ENCODE measurements at regions not wholly inside any gene's neighbourhood (a gene's known extent, or its start where the extent isn't known, plus 50 kb on each side); places are given as distances from the start of the nearest gene placed in this dataset.

DNA sequence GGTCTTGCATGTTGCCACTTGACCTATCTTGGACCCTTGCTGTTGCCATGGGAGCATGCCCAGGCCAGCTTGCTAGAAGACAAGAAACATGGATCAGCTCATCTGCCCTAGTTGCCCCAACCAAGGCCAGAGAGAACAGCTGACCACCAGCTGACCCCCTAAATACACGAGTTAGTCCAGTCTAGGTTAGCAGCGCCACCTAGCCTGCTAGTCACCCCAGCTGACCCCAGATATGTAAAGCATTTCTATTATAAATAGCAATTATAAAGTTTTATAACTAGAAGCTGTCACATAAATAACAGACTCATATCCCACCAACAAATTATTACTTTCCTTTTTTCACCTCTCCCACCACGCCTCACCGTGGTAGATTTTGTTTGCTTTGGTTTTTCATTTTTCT lies 387.8 kb downstream of the RASEF start:
- H3K9me3 ChIP-seq: no peaks in the 10 kb centered on the region
- H3K27me3 ChIP-seq (ENCODE audit: low read depth): no peaks in the 10 kb centered on the region
- H3K4me1 ChIP-seq: no peaks in the 10 kb centered on the region
- no peak for ATAC-seq
- TF ChIP-seq, protein P1, sequence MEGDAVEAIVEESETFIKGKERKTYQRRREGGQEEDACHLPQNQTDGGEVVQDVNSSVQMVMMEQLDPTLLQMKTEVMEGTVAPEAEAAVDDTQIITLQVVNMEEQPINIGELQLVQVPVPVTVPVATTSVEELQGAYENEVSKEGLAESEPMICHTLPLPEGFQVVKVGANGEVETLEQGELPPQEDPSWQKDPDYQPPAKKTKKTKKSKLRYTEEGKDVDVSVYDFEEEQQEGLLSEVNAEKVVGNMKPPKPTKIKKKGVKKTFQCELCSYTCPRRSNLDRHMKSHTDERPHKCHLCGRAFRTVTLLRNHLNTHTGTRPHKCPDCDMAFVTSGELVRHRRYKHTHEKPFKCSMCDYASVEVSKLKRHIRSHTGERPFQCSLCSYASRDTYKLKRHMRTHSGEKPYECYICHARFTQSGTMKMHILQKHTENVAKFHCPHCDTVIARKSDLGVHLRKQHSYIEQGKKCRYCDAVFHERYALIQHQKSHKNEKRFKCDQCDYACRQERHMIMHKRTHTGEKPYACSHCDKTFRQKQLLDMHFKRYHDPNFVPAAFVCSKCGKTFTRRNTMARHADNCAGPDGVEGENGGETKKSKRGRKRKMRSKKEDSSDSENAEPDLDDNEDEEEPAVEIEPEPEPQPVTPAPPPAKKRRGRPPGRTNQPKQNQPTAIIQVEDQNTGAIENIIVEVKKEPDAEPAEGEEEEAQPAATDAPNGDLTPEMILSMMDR (IDR thresholded peaks at IDR 0.05): no peak
- H3K4me3 ChIP-seq: no peak overlapping the region
- DNase-seq: no peak
- H3K27ac ChIP-seq: no peak overlapping the region
- intact Hi-C loops (cut with DNase I): no loop called here
- no peaks in the 10 kb centered on the region for H3K36me3 ChIP-seq

DNA sequence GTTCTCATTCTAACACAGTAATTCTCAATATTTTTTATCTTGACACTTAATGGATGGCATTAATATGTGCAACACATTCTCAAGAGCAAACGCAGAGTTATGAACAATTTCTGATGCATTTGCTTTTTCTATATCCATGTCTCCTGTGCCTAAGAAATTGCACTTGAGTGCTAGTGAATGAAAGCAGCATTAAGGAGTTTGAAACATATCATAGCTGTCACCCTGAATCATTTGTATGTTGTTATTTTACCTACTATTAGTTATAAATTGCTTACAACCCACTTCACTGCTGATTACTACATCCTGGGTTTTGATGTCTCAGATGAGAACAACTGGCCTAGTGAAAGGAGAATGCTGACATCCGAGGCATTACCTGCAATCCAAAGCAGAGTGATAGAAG lies 387.3 kb downstream of the RASEF start:
- H3K36me3 ChIP-seq: no peaks in the 10 kb centered on the region
- DNase-seq (no peak), ATAC-seq (no peak)
- H3K4me3 ChIP-seq: no peak overlapping the region
- H3K27ac ChIP-seq: no peak overlapping the region
- no peaks in the 10 kb centered on the region for H3K9me3 ChIP-seq
- no peaks in the 10 kb centered on the region for H3K27me3 ChIP-seq (ENCODE audit: low read depth)
- TF ChIP-seq, protein P1 (IDR thresholded peaks at IDR 0.05): no peak
- intact Hi-C loops (cut with DNase I): no loop called here
- H3K4me1 ChIP-seq: no peaks in the 10 kb centered on the region

DNA sequence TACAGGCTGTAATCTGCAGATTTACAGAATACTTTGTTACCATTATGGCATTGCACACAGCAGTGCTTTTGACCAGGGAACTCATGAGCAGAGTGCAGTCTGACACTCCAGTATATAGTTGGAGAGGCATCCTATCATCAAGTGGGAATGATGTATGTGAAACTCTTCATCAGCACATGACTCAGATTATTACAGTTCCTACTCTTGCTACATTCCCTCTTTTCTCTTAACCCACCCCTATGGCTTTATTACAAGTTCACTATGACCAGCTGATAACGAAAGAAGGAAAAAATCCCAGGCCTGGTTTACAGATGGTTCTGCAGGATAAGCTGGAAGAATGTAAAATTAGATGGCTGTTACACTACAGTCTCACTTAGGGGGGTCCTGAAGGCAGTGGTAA lies 385.9 kb downstream of the RASEF start:
- DNase-seq (no peak), ATAC-seq (no peak)
- H3K9me3 ChIP-seq: no peaks in the 10 kb centered on the region
- no peak overlapping the region for H3K4me3 ChIP-seq
- no peaks in the 10 kb centered on the region for H3K36me3 ChIP-seq
- H3K27ac ChIP-seq: no peak overlapping the region
- H3K27me3 ChIP-seq (ENCODE audit: low read depth): no peaks in the 10 kb centered on the region
- no peaks in the 10 kb centered on the region for H3K4me1 ChIP-seq
- TF ChIP-seq, protein P1 (IDR thresholded peaks at IDR 0.05): no peak
- intact Hi-C loops (cut with DNase I): no loop called here

DNA sequence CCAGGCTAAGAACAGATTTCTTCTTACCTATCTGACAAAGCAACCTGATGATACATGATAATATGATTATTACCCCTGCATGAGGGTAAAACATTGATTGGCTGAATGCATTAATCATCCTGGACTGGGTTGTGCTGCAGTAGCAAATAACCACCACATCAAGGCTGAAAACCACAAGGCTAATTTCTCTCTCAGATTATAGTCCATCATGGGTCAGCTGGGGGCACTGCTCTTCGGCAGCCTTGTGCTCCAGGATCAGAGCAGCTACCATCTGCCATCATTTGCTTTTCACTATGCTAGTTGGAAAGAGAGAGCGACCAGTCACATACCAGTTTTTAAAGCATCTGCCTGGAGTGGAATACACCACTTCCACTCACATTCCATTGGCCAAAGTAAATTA lies 383.5 kb downstream of the RASEF start:
- Histone ChIP-seq H3K4me3 (no peak overlapping the region), H3K27ac (no peak overlapping the region), H3K27me3 (ENCODE audit: low read depth) (no peaks in the 10 kb centered on the region), H3K36me3 (no peaks in the 10 kb centered on the region), H3K9me3 (no peaks in the 10 kb centered on the region), H3K4me1 (no peaks in the 10 kb centered on the region)
- ATAC-seq (no peak), DNase-seq (no peak)
- TF ChIP-seq, protein P1 (IDR thresholded peaks at IDR 0.05): no peak
- intact Hi-C loops (cut with DNase I): no loop called here

DNA sequence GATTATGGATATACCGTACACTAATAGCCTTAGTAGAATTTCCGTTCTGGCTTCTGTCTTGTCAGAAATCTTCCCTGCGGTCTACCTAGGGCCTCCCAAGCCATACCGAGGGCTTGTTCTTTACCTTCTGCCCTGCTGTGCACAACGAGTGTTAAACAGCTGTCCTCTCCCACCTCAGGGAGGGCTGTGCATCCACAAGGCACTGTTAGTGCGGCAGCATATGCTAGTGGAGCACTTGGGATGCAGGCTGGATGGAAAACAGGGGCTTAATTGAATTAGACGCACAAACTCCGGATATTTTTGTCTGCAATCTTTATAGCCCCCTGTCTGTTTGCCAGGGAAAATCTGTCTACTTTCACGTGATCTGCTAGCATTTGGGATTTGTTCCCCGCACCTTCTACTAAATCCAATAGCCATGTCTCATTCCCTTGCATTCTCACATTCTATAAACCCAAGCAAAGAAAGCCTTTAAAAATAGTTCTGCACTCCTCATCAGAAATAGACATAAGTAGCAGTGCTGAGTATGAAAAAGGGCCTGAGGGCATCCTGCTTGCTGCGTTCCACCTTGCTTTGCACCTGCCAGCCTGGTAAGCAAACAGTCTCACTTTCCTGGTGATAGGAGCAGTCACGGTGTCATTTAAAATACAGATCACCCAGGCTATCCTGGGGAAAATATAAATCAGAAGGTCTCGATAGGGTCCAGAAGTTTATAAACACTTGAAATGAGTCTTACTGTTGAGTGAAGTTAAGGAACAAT lies 382.6 kb downstream of the RASEF start:
- H3K4me1 ChIP-seq: no peaks in the 10 kb centered on the region
- intact Hi-C loops (cut with DNase I): no loop called here
- ATAC-seq (no peak), DNase-seq (no peak)
- H3K4me3 ChIP-seq: no peak overlapping the region
- TF ChIP-seq, protein P1 (IDR thresholded peaks at IDR 0.05): no peak
- no peaks in the 10 kb centered on the region for H3K27me3 ChIP-seq (ENCODE audit: low read depth)
- H3K27ac ChIP-seq: no peak overlapping the region
- H3K36me3 ChIP-seq: no peaks in the 10 kb centered on the region
- H3K9me3 ChIP-seq: no peaks in the 10 kb centered on the region

Data from lower lobe of right lung (tissue), 2 donors.